Hematopoietic multipotent progenitor cell (in vitro differentiated cells): ENCODE measurements at regions not wholly inside any gene's neighbourhood (a gene's known extent, or its start where the extent isn't known, plus 50 kb on each side); places are given as distances from the start of the nearest gene placed in this dataset.

ENCODE experiments used
- DNase-seq, 3 donors: peaks; one replicate each; pipeline ENCODE4 v3.0.0-alpha.2; 2011 to 2015; ENCODE audit warnings: low read depth in 2 of 3, low spot score in 2 of 3

DNA sequence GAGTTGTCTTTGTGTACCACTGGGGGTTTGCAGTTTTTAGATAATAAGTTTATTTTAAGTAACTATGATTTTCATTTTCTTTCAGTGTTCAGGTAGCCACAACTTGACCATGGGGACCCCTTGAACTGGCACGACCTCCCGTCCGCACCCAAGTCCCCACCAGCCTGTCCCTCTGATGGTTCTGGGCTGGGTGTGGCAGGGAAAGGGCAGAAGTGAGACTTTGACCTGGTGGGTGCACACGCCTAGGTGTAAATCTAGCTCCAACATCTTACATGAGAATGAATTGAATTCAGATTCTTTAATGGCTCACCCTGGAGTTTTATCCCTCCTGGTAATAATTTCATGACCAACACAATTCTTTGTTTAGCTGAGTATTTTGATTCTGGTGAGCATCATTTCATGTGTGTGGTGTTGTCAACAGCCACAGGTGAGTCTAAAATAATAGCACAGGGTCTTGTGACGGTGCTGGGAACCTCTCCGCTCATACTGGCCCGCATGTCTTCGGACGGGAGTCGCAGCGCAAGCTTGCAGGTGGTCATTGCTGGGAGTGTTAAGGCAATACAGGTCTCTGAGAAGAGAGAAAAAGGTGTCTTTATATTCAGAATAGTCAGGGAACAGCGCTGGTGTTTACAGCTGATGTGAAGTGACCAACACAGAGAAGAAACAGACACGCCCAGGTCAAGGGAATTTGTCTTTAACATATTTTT is 50.8 kb upstream of the POFUT2 start:
- no peak for DNase-seq

GRCh38 chr21:45339421-45340402 is 52.0 kb upstream of the POFUT2 start:
- DNase-seq = no peak

DNA sequence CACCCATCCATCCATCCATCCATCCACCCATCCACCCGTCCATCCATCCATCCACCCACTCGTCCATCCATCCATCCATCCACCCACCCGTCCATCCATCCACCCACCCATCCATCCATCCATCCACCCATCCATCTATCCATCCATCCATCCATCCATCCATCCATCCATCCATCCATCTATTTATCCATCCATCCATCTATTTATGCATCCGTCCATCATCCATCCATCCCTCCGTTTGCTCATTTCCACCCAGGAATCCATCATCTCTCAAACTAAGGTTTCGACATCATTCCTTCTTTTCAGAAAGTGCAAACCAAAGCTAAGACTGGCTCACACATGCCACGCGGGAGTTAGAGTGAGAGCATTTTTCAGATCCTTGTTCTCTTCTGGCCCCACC is 52.8 kb upstream of the POFUT2 start:
- no peak for DNase-seq

DNA sequence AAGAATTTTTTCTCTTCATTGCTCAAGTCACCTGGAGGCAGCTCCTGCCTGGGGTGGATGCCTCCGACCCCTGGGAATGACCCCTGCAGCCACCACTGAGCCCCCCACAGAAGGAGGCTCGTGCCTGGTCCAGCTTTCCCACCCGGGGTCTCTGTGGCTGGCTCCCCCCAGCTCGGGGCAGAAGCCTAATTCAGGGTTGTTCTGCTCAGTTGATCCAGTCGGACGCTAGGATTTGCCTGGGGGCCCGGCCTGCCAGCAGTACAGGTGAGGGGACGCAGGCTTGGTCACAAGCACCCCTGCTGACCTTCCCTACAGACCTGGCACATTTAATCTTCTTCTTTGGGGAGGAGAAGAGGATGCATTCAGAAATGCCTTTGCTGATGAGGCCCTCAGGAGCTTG is 53.6 kb upstream of the POFUT2 start:
- no peak for DNase-seq

DNA sequence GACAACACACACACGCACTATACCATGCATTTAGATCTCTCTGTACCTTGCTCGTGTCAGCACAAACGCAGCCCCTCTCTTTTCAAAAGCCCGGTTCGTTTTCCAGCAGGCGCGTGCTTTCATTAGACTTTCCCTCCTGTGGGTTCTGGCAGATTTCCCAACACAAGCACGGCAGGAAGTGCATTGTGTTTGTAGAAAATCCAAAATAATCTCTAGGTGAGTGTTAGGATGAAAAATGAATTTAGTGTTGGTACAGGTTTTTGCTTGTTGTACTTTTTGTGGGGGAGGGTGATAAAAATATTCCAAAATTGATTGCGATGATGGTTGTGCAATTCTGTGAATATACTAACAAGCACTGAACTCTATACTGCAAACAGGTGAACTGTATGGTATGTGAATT is 54.1 kb upstream of the POFUT2 start:
- no peak for DNase-seq

GRCh38 chr21:45343891-45344290 is 56.2 kb upstream of the POFUT2 start:
- DNase-seq = no peak

GRCh38 chr21:45344576-45344975 is 56.9 kb upstream of the POFUT2 start:
- no peak for DNase-seq

GRCh38 chr21:45347048-45347711 is 57.8 kb upstream of the COL18A1 start:
- no peak for DNase-seq

GRCh38 chr21:45347712-45348499 is 57.1 kb upstream of the COL18A1 start:
- no peak for DNase-seq

DNA sequence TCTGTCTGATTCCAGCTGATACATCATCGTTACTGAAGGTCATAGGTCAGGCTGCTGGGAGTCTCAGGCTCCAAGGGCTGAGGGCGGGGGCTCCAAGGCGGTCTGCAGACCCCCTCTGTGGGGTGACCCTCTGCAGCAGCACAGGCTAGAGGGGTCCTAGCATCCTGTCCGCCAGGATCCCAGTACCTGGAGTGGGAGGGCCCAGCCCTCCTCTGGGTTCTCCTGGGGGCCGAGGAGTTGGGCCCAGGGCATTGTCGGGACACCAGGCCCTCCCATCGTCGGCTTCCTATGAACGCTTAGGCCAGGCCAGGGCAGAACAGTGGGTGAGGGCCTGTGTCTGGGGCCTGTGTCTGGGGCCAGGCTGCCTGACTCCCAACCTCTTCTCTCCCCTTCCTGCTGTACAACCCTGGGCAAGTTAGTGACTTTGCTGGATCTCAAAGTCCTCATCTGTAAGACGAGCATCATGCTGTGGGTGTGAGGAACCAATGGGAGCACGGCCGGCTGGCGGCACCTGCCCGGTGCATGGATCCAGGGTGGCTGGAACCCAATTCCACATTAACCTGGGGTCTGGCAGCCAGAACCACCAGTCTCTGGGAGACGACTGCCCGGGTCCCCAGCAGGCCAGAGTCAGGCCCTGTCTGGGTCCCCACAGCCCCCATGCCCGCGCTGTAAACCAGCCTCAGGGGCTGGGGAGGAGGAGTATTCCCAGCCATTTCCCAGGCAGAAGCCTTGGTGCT is 56.2 kb upstream of the COL18A1 start:
- no peak for DNase-seq

DNA sequence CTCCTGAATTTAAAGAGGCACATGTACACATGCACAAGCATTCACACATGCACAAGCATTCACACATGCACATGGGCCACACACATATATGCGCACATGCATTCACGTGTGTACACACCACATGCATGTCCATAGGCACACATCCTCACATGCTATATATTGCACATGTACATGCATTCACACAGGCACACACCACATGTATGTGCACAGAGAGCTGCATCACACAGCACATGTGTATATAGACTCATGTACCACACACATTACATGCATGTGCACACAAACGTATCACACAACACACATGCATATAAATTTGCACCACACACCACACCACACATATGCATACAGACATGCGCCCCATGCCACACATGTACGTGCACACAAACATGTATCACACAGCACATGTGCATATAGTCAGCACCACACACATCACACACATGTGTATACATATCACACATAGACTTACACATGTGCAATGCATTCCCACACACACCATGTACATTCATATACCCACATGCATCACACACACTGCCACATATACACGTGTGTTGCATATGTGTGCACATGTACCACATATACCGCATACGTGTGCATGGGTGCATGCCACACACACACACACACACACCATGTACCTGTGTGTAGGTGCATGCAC is 54.6 kb upstream of the COL18A1 start:
- DNase-seq = no peak

DNA sequence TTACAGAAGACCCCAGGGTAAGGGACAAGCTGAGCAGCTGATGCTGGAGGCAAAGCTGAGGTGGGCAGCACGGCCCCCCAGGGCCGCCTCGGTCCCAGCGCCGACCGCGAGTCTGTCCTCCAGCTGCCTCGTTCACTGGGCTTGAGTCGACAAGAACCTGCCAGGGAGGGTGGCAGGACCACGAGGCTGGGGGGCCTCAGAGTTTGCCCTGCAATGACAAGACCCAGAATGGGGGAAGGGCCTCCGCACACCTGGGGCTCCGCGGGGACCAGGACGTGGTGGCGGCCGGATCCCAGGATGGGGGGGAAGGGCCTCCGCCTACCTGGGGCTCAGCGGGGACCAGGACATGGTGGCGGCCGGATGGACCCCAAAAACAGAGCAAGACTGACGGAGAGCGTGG is 53.9 kb upstream of the COL18A1 start:
- DNase-seq = no peak

- no peak for DNase-seq
These were observed 53.3 kb upstream of the COL18A1 start for GRCh38 chr21:45351526-45352275.

- DNase-seq = no peak
These were observed 52.3 kb upstream of the COL18A1 start for GRCh38 chr21:45352621-45353139.

- no peak for DNase-seq
These were observed 51.8 kb upstream of the COL18A1 start for GRCh38 chr21:45353200-45353599.

DNA sequence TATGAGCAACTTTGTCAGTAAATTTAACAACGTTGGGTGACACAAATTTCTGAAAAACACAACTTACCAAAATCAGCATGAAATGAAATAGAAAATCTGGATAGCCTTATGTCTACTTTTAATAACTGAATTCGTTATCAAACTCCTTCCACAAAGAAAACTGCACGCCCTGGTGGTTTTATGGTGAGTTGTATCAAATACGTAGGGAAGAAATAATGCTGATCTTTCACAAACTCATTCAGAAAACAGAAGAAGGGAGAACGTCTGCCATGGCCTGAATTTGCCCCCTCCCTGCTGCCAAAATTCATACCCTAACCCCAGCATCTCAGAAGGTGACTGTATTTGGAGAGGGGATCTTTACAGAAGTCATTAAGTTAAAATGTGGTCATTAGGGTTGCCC is 50.0 kb upstream of the COL18A1 start:
- DNase-seq = peak in 1 of 3 donors; percentile 36
